ENCODE measurements at regions not wholly inside any gene's neighbourhood (a gene's known extent, or its start where the extent isn't known, plus 50 kb on each side); places are given as distances from the start of the nearest gene placed in this dataset.

DNA sequence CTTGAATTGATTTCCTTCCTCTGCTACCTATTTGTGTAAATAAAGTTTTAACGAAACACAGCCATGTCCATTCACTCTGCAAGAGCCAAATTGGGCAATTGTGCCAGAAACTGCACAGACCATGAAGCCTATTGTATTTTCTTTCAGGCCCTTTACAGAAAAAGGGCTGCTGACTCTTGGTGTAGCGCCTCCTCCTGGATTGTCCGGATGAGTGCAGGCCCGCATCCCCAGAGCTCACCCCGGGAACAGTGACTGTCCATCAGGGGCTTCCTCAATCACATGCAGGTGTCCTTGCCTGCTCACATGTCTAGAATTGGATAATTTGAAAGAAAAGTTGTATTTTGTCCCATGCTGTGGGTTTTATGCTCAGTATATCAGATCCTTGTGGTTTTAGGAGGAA lies 1282.2 kb downstream of the AACS start:
- WGBS (ENCODE audit: insufficient coverage, low coverage, low lambda C conversion rate, missing lambda C conversion rate): 75% methylated on average over 5 of the region's 5 CpGs
- Histone ChIP-seq H3K27me3 (no peaks in the 10 kb centered on the region), H3K4me1 (no peaks in the 10 kb centered on the region), H3K4me3 (no peak overlapping the region), H3K9me3 (no peaks in the 10 kb centered on the region), H3K36me3 (no peaks in the 10 kb centered on the region), H3K27ac (no peak overlapping the region)
- ATAC-seq (no peak), DNase-seq (no peak)
- no peak for TF ChIP-seq POLR2A (IDR thresholded peaks at IDR 0.05)
- intact Hi-C loops (cut with DNase I): no loop called here

DNA sequence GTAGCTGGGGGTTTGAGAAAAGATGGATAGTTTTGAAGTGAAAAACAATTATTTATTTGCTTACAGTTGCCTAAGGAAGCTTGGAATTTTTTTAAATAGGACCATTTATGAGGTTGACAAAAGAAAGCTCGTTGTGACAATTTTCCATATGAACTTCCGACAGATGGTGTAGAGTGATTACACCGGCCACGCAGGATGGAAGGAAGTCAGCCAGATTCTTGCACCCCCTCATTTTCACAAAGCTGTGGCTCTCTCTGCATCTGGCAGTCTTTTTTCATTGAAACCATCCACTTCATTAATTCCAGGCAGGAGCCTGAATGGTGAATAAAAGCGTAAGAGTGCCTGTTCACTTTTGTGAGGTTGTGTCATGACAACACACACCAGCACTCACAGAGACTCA lies 1284.1 kb downstream of the AACS start:
- no peak overlapping the region for H3K4me3 ChIP-seq

DNA sequence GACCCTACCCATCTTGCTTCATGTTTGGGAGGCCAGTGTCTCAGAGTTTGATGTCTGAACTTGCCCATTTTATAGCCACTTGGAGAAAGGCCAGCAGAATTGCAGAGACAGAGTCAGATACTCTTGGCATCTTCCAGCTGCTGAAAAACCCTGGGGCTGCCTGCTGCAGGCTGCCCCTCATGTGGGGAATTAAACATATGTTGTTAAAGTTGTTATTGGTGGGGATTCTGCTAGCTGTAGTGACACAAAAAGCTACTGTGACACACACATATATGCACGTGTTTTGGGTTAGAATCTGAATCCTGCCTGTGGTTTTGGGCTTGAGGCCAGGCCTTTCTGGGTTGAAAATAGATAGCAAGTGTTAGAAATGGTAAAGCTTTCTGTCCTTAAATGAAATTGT lies 1288.4 kb downstream of the AACS start:
- Histone ChIP-seq H3K36me3 (no peaks in the 10 kb centered on the region), H3K27me3 (no peaks in the 10 kb centered on the region), H3K4me1 (no peaks in the 10 kb centered on the region), H3K9me3 (no peaks in the 10 kb centered on the region), H3K27ac (no peak overlapping the region), H3K4me3 (no peak overlapping the region)
- no peak for TF ChIP-seq POLR2A (IDR thresholded peaks at IDR 0.05)
- TF ChIP-seq, protein P1, sequence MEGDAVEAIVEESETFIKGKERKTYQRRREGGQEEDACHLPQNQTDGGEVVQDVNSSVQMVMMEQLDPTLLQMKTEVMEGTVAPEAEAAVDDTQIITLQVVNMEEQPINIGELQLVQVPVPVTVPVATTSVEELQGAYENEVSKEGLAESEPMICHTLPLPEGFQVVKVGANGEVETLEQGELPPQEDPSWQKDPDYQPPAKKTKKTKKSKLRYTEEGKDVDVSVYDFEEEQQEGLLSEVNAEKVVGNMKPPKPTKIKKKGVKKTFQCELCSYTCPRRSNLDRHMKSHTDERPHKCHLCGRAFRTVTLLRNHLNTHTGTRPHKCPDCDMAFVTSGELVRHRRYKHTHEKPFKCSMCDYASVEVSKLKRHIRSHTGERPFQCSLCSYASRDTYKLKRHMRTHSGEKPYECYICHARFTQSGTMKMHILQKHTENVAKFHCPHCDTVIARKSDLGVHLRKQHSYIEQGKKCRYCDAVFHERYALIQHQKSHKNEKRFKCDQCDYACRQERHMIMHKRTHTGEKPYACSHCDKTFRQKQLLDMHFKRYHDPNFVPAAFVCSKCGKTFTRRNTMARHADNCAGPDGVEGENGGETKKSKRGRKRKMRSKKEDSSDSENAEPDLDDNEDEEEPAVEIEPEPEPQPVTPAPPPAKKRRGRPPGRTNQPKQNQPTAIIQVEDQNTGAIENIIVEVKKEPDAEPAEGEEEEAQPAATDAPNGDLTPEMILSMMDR (IDR thresholded peaks at IDR 0.05): no peak
- ATAC-seq (no peak), DNase-seq (no peak)
- intact Hi-C loops (cut with DNase I): no loop called here
- WGBS (ENCODE audit: insufficient coverage, low coverage, low lambda C conversion rate, missing lambda C conversion rate): 33% methylated on average over 1 of the region's 1 CpG

More for the DNA sequence above, 1284.1 kb downstream of the AACS start:
- intact Hi-C loops (cut with DNase I): no loop called here
- 70% methylated on average over 4 of the region's 5 CpGs for WGBS (ENCODE audit: insufficient coverage, low coverage, low lambda C conversion rate, missing lambda C conversion rate)
- Histone ChIP-seq H3K4me1 (no peaks in the 10 kb centered on the region), H3K36me3 (no peaks in the 10 kb centered on the region), H3K27me3 (no peaks in the 10 kb centered on the region), H3K27ac (no peak overlapping the region), H3K9me3 (no peaks in the 10 kb centered on the region)
- no peak for TF ChIP-seq POLR2A (IDR thresholded peaks at IDR 0.05)
- TF ChIP-seq, protein P1 (IDR thresholded peaks at IDR 0.05): no peak
- ATAC-seq: no peak
- DNase-seq: no peak

DNA sequence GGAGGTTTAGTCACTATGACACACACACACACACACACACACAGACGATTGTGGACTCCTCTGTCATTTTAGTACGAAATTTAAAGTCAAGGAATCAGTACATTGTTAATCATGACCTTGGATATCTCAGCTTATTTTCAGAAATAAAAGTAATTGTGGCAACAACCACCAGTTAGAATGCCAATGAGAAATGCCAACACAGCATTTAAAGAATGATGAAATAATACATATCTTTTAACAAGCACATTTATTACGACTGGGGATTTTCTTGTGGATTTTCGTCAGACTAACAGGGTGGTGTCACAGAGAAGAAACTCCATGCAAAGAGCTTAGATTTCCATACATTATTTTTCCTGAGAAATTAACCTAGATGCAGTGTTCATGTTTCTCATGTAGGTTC lies 1289.4 kb downstream of the AACS start:
- Histone ChIP-seq H3K36me3 (no peaks in the 10 kb centered on the region), H3K27me3 (no peaks in the 10 kb centered on the region), H3K4me1 (no peaks in the 10 kb centered on the region), H3K9me3 (no peaks in the 10 kb centered on the region), H3K4me3 (no peak overlapping the region), H3K27ac (no peak overlapping the region)
- no peak for ATAC-seq
- DNase-seq: no peak
- no peak for TF ChIP-seq POLR2A (IDR thresholded peaks at IDR 0.05)
- TF ChIP-seq, protein P1 (IDR thresholded peaks at IDR 0.05): no peak
- intact Hi-C loops (cut with DNase I): no loop called here
- WGBS (ENCODE audit: insufficient coverage, low coverage, low lambda C conversion rate, missing lambda C conversion rate): 36% methylated on average over 4 of the region's 4 CpGs

DNA sequence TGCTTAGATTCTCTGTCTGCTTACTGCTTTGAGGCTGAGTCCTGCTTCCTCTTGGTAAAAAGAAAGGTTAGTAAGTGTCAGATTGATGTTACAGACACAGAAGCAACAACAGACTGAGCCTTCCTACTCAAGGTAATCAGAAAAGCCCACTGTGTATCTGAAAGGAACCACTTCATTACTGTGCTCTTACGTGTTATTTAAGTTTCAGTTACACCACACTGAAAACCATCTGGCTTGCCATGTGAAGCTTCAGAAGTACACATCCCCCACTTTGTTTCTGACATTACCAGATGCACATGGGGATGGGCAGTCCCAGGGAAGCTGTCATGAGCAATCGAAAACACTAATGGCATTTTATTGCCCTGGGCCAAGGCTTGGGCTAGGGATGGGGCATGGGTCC lies 1290.1 kb downstream of the AACS start:
- 81% methylated on average over 2 of the region's 2 CpGs for WGBS (ENCODE audit: insufficient coverage, low coverage, low lambda C conversion rate, missing lambda C conversion rate)
- DNase-seq (no peak), ATAC-seq (no peak)
- no peaks in the 10 kb centered on the region for H3K27me3 ChIP-seq
- no peaks in the 10 kb centered on the region for H3K9me3 ChIP-seq
- TF ChIP-seq, protein P1 (IDR thresholded peaks at IDR 0.05): no peak
- no peak for TF ChIP-seq POLR2A (IDR thresholded peaks at IDR 0.05)
- no peaks in the 10 kb centered on the region for H3K36me3 ChIP-seq
- H3K27ac ChIP-seq: no peak overlapping the region
- intact Hi-C loops (cut with DNase I): no loop called here
- H3K4me1 ChIP-seq: no peaks in the 10 kb centered on the region
- H3K4me3 ChIP-seq: no peak overlapping the region
